ENCODE measurements at regions not wholly inside any gene's neighbourhood (a gene's known extent, or its start where the extent isn't known, plus 50 kb on each side); places are given as distances from the start of the nearest gene placed in this dataset.

- intact Hi-C loops (cut with micrococcal nuclease) (loop anchor here (1.0 kb wide), 2 partner anchors 70 to 185 kb away; partner anchors contain the start of gene FRMD6), dilution Hi-C loops (cut with MboI; ENCODE audit: extremely low pct_ligation_motif_present, low sequenced_read_pairs) (no loop called here)
- Histone ChIP-seq H3K9me3 (replicated peaks; ENCODE audit: control insufficient read depth, insufficient read depth, low read length) (no peaks in the 10 kb centered on the region), H3K27me3 (ENCODE audit: control insufficient read depth in 2 of 2, insufficient read depth in 2 of 2, low read length in 2 of 2) (no peaks in the 10 kb centered on the region), H4K20me1 (replicated peaks; ENCODE audit: control insufficient read depth, extremely low read depth, insufficient read depth, low read length) (no peaks in the 10 kb centered on the region), H3K4me1 (ENCODE audit: control insufficient read depth, extremely low read depth, insufficient read depth, low read length) (peaks cover 41% of the 10 kb centered on the region), H3K36me3 (ENCODE audit: control insufficient read depth in 2 of 2, extremely low read depth in 1 of 2, insufficient read depth in 2 of 2, low read length in 2 of 2) (no peaks in the 10 kb centered on the region), H2AFZ (ENCODE audit: low read depth, low read length) (no peak overlapping the region), H3K4me3 (replicated peaks in 1 of 3; ENCODE audit: insufficient read depth in 1 of 3, low read depth in 1 of 3, low read length in 3 of 3) (no peak overlapping the region), H3K9ac (replicated peaks; ENCODE audit: extremely low read depth, insufficient read depth, low read length) (no peak overlapping the region), H3K4me2 (ENCODE audit: insufficient read depth, low read length) (peak overlapping the region; percentile 69), H3K27ac (ENCODE audit: insufficient read depth, low read depth, low read length) (peak overlapping the region; percentile 62), H3K79me2 (ENCODE audit: control insufficient read depth, insufficient read depth, low read length) (no peaks in the 10 kb centered on the region), H3K9me1 (replicated peaks; ENCODE audit: control insufficient read depth, extremely low read depth, insufficient read depth, low read length) (no peaks in the 10 kb centered on the region)
- ChIA-PET POLR2A (interaction anchor here (0.6 to 1.6 kb wide), 2 partner anchors 71 to 185 kb away, joined by 3 to 4 read pairs; partner anchors contain the start of gene FRMD6), CTCF (interaction anchor here (0.7 to 2.5 kb wide), 7 partner anchors 12 to 298 kb away, joined by 3 to 8 read pairs (median 3); partner anchors contain the start of gene FRMD6)
- BruUV-seq (replicated peaks), result no TSS peak
- TF ChIP-seq EZH2 (IDR thresholded peaks at IDR 0.05; ENCODE audit: borderline replicate concordance, low read depth, low read length, severe bottlenecking) (no peak), POLR2A (IDR thresholded peaks at IDR 0.05; ENCODE audit: low read depth, low read length) (peak; percentile 24), FOS (IDR thresholded peaks at IDR 0.05; ENCODE audit: borderline replicate concordance, insufficient read depth, low read length) (peak; percentile 79), POLR2AphosphoS5 (IDR thresholded peaks at IDR 0.05; ENCODE audit: insufficient read depth, low read depth, low read length) (no peak), JUN (IDR thresholded peaks at IDR 0.05; ENCODE audit: borderline replicate concordance, insufficient read depth, insufficient read length, low read depth) (peak; percentile 63), MYC (IDR thresholded peaks at IDR 0.05; ENCODE audit: low read depth, low read length) (no peak), MAX (IDR thresholded peaks at IDR 0.05; ENCODE audit: insufficient read depth, insufficient read length) (no peak), CTCF (IDR thresholded peaks at IDR 0.05; ENCODE audit: extremely low read depth in 1 of 2, insufficient read depth in 1 of 2, low read depth in 1 of 2, low read length in 2 of 2) (no peak), GATA2 (IDR thresholded peaks at IDR 0.05; ENCODE audit: insufficient read depth, insufficient read length, low read depth, low read length) (peak; percentile 77)
- FAIRE-seq (peak; percentile 88), DNase-seq (ENCODE audit: low read depth, low spot score) (peak; percentile 86)
These were observed 70.5 kb upstream of the FRMD6 start for GRCh38 chr14:51581017-51581881.

All from endothelial cell of umbilical vein (primary cell).